CD4-positive, CD25-positive, alpha-beta regulatory T cell (primary cell): ENCODE measurements at regions not wholly inside any gene's neighbourhood (a gene's known extent, or its start where the extent isn't known, plus 50 kb on each side); places are given as distances from the start of the nearest gene placed in this dataset.

Experiments
- ATAC-seq, 2 donors: fragments of 150-1000 bp; cut with Tn5 transposase; one replicate each; pipeline ENCODE4 v1.10.0; 2021; ENCODE audit warnings: low read depth in 2 of 2, moderate number of reproducible peaks in 2 of 2, moderate library complexity in 1 of 2
- DNase-seq, 3 donors: peaks; one replicate each; pipeline versions ENCODE4 v3.0.0 to v3.0.0-alpha.2; 2012 to 2022; ENCODE audit warnings: mixed read lengths in 1 of 3
- H3K27ac ChIP-seq: one replicate; pipeline ENCODE4 v1.7.0; 2013; ENCODE audit warnings: mild to moderate bottlenecking, low read length; ENCODE audit not compliant: insufficient read depth, poor library complexity, severe bottlenecking
- H3K27me3 ChIP-seq: one replicate; pipeline ENCODE4 v1.7.0; 2013; ENCODE audit warnings: low read length; ENCODE audit not compliant: control insufficient read depth, insufficient read depth
- H3K36me3 ChIP-seq: one replicate; pipeline ENCODE4 v1.7.0; 2013; ENCODE audit warnings: mild to moderate bottlenecking, low read length, moderate library complexity; ENCODE audit not compliant: control insufficient read depth, insufficient read depth
- H3K4me1 ChIP-seq: 2 replicates; pipeline ENCODE4 v1.7.0; 2013; ENCODE audit warnings: mild to moderate bottlenecking, low read length; ENCODE audit not compliant: insufficient read depth, control insufficient read depth, poor library complexity, severe bottlenecking
- H3K4me3 ChIP-seq: one replicate; pipeline ENCODE4 v1.7.0; 2013; ENCODE audit warnings: low read depth, mild to moderate bottlenecking, low read length, moderate library complexity
- H3K9me3 ChIP-seq, 2 experiments: 1 replicate in 1 of 2; 2 replicates in 1 of 2; pipeline ENCODE4 v1.7.0; 2013; ENCODE audit warnings: low read length in 2 of 2, mild to moderate bottlenecking in 1 of 2, moderate library complexity in 1 of 2; ENCODE audit not compliant: control insufficient read depth in 2 of 2
- H3K27ac Mint-ChIP-seq, 3 donors: one replicate each; pipeline ENCODE4 v1.8.0; 2020 to 2022; ENCODE audit warnings: mild to moderate bottlenecking in 3 of 3, mixed read lengths in 3 of 3, moderate library complexity in 2 of 3
- H3K27me3 Mint-ChIP-seq: one replicate; pipeline ENCODE4 v1.8.0; 2022; ENCODE audit warnings: mild to moderate bottlenecking, mixed read lengths
- H3K36me3 Mint-ChIP-seq: one replicate; pipeline ENCODE4 v1.8.0; 2020; ENCODE audit warnings: mixed read lengths
- H3K4me1 Mint-ChIP-seq, 4 donors: one replicate each; pipeline ENCODE4 v1.8.0; 2020 to 2022; ENCODE audit warnings: mixed read lengths in 4 of 4, mild to moderate bottlenecking in 1 of 4
- H3K4me3 Mint-ChIP-seq, 4 donors: one replicate each; pipeline ENCODE4 v1.8.0; 2020 to 2022; ENCODE audit warnings: mild to moderate bottlenecking in 4 of 4, mixed read lengths in 4 of 4, moderate library complexity in 3 of 4
- H3K9me3 Mint-ChIP-seq, 7 donors: one replicate each; pipeline ENCODE4 v1.8.0; 2020 to 2022; ENCODE audit warnings: mixed read lengths in 7 of 7, mild to moderate bottlenecking in 3 of 7, moderate library complexity in 2 of 7

GRCh38 chr18:68623342-68623741 is 91.6 kb downstream of the TMX3 start:
- H3K27me3 Mint-ChIP-seq = no peaks in the 10 kb centered on the region
- Histone ChIP-seq H3K4me3 (no peak overlapping the region), H3K27me3 (no peaks in the 10 kb centered on the region), H3K27ac (no peak overlapping the region), H3K4me1 (no peaks in the 10 kb centered on the region), H3K36me3 (no peaks in the 10 kb centered on the region), H3K9me3 (no peaks in the 10 kb centered on the region)
- ATAC-seq (no peak), DNase-seq (peak in 1 of 3 donors; percentile 44)
- no peaks in the 10 kb centered on the region for H3K4me1 Mint-ChIP-seq
- H3K9me3 Mint-ChIP-seq = peaks cover 0 to 2% (median 0%) of the 10 kb centered on the region in 7 donors
- no peak overlapping the region for H3K4me3 Mint-ChIP-seq
- no peaks in the 10 kb centered on the region for H3K36me3 Mint-ChIP-seq
- no peak overlapping the region for H3K27ac Mint-ChIP-seq

- H3K4me1 Mint-ChIP-seq = no peaks in the 10 kb centered on the region
- Histone ChIP-seq H3K27me3 (no peaks in the 10 kb centered on the region), H3K9me3 (no peaks in the 10 kb centered on the region), H3K4me1 (no peaks in the 10 kb centered on the region), H3K36me3 (no peaks in the 10 kb centered on the region), H3K4me3 (no peak overlapping the region), H3K27ac (no peak overlapping the region)
- H3K9me3 Mint-ChIP-seq = peaks cover 0 to 1% (median 0%) of the 10 kb centered on the region in 7 donors
- no peaks in the 10 kb centered on the region for H3K27me3 Mint-ChIP-seq
- no peak overlapping the region for H3K27ac Mint-ChIP-seq
- no peaks in the 10 kb centered on the region for H3K36me3 Mint-ChIP-seq
- no peak overlapping the region for H3K4me3 Mint-ChIP-seq
- ATAC-seq = no peak
- DNase-seq = no peak
Measured at GRCh38 chr18:68611311-68611710, 103.6 kb downstream of the TMX3 start.

DNA sequence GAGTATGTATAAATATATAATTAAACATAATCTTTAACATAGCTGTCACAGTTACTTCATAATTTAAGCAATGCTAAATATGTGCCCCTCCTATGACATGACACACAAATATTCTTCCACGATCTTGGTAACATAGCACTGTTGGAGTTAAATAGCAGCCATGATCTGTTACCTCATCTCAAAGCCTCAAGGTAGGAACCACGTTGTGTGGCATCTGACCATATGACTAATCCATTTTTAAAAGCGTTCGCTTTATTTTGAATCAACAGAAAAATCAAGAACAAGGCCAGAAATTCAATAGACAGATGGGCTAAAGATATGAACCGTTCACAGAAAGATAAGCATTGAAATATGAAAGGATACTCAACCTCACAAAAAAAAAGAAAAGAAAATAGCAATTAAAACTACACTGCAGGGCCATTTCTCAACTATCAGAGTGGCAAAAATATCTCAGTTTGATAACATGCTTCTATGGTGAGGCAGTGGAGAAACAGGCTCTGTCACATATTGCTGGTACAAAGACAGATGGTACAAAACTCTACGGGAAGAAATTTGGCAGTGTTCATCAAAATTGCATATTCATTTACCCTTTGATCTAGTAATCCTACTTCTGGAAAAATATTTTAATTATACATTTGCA is 105.9 kb downstream of the TMX3 start:
- DNase-seq (no peak), ATAC-seq (no peak)
- Histone ChIP-seq H3K27ac (no peak overlapping the region), H3K27me3 (no peaks in the 10 kb centered on the region), H3K9me3 (no peaks in the 10 kb centered on the region), H3K4me1 (no peaks in the 10 kb centered on the region), H3K4me3 (no peak overlapping the region), H3K36me3 (no peaks in the 10 kb centered on the region)
- H3K27ac Mint-ChIP-seq = no peak overlapping the region
- peaks cover 0 to 1% (median 0%) of the 10 kb centered on the region in 7 donors for H3K9me3 Mint-ChIP-seq
- no peaks in the 10 kb centered on the region for H3K4me1 Mint-ChIP-seq
- H3K27me3 Mint-ChIP-seq = no peaks in the 10 kb centered on the region
- H3K4me3 Mint-ChIP-seq = no peak overlapping the region
- H3K36me3 Mint-ChIP-seq = no peaks in the 10 kb centered on the region

GRCh38 chr18:68607852-68608251 is 107.1 kb downstream of the TMX3 start:
- Histone ChIP-seq H3K27ac (no peak overlapping the region), H3K9me3 (no peaks in the 10 kb centered on the region), H3K27me3 (no peaks in the 10 kb centered on the region), H3K4me1 (no peaks in the 10 kb centered on the region), H3K36me3 (no peaks in the 10 kb centered on the region), H3K4me3 (no peak overlapping the region)
- no peak for ATAC-seq
- H3K27ac Mint-ChIP-seq = no peak overlapping the region
- H3K27me3 Mint-ChIP-seq = peaks cover 6% of the 10 kb centered on the region
- H3K4me1 Mint-ChIP-seq = no peaks in the 10 kb centered on the region
- no peaks in the 10 kb centered on the region for H3K36me3 Mint-ChIP-seq
- H3K9me3 Mint-ChIP-seq = peaks cover 0 to 2% (median 0%) of the 10 kb centered on the region in 7 donors
- no peak for DNase-seq
- H3K4me3 Mint-ChIP-seq = no peak overlapping the region

DNA sequence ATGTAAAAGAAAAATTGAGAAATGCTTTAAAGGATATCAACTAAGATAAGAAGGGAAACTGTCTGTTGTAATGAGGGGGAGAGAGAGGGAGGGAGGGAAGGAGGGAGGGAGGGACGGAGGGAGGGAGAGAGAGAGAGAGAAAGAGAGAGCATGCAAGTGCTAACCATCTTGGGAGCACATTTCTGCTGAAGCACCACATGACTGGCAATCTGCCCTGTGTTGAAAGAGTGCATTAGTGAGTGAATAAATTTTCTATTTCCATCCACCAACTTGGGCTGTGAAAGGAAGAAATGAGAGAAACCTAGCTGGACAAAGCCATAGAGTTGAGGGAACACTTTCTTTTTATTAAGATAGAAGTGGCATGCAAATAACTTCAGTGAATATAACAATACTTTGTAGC is 110.7 kb downstream of the TMX3 start:
- Histone ChIP-seq H3K4me3 (no peak overlapping the region), H3K9me3 (no peaks in the 10 kb centered on the region), H3K27ac (no peak overlapping the region), H3K4me1 (no peaks in the 10 kb centered on the region), H3K36me3 (no peaks in the 10 kb centered on the region), H3K27me3 (no peaks in the 10 kb centered on the region)
- Mint-ChIP-seq H3K4me1 (no peaks in the 10 kb centered on the region), H3K27me3 (peaks cover 6% of the 10 kb centered on the region), H3K27ac (no peak overlapping the region), H3K36me3 (no peaks in the 10 kb centered on the region), H3K4me3 (no peak overlapping the region), H3K9me3 (peaks cover 0 to 2% (median 0%) of the 10 kb centered on the region in 7 donors)
- ATAC-seq (no peak), DNase-seq (no peak)

DNA sequence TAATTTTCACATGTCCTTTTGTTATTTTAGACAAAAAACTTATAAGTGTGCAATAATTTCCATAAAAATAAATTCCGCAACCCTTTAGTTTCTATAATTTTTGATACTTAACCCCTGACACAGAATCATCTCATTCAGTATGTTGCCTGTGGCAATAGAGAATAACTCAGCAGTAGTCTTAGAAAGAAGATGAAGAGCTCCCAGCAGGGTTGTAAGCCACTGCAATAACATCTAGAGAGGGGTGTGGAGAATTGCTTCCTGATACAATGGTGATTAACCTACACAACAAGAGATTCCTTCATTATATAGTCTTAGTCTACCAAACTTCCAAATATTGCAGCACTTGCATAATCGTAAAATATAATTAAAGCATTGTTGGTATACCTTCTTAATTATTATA is 118.9 kb downstream of the TMX3 start:
- no peak for ATAC-seq
- DNase-seq = no peak
- Histone ChIP-seq H3K9me3 (no peaks in the 10 kb centered on the region), H3K4me1 (no peaks in the 10 kb centered on the region), H3K4me3 (no peak overlapping the region), H3K36me3 (no peaks in the 10 kb centered on the region), H3K27me3 (no peaks in the 10 kb centered on the region), H3K27ac (no peak overlapping the region)
- no peak overlapping the region for H3K4me3 Mint-ChIP-seq
- H3K4me1 Mint-ChIP-seq = no peaks in the 10 kb centered on the region
- no peaks in the 10 kb centered on the region for H3K36me3 Mint-ChIP-seq
- no peak overlapping the region for H3K27ac Mint-ChIP-seq
- no peaks in the 10 kb centered on the region for H3K27me3 Mint-ChIP-seq
- no peaks in the 10 kb centered on the region for H3K9me3 Mint-ChIP-seq

GRCh38 chr18:68588169-68588568 is 126.7 kb downstream of the TMX3 start:
- H3K9me3 ChIP-seq = no peaks in the 10 kb centered on the region
- Mint-ChIP-seq H3K27ac (no peak overlapping the region), H3K9me3 (peaks cover 0 to 3% (median 0%) of the 10 kb centered on the region in 7 donors), H3K27me3 (no peaks in the 10 kb centered on the region), H3K4me3 (no peak overlapping the region), H3K36me3 (no peaks in the 10 kb centered on the region), H3K4me1 (no peaks in the 10 kb centered on the region)
- DNase-seq (no peak), ATAC-seq (no peak)
- H3K27ac ChIP-seq = no peak overlapping the region
- no peak overlapping the region for H3K4me3 ChIP-seq
- no peaks in the 10 kb centered on the region for H3K36me3 ChIP-seq
- no peaks in the 10 kb centered on the region for H3K4me1 ChIP-seq
- H3K27me3 ChIP-seq = no peaks in the 10 kb centered on the region

GRCh38 chr18:68583685-68584084 is 131.2 kb downstream of the TMX3 start:
- H3K9me3 ChIP-seq = no peaks in the 10 kb centered on the region
- Mint-ChIP-seq H3K27me3 (no peaks in the 10 kb centered on the region), H3K4me1 (no peaks in the 10 kb centered on the region), H3K4me3 (no peak overlapping the region), H3K27ac (no peak overlapping the region), H3K36me3 (no peaks in the 10 kb centered on the region), H3K9me3 (peaks cover 0 to 5% (median 0%) of the 10 kb centered on the region in 7 donors)
- DNase-seq = no peak
- no peak for ATAC-seq
- H3K36me3 ChIP-seq = no peaks in the 10 kb centered on the region
- no peak overlapping the region for H3K27ac ChIP-seq
- H3K27me3 ChIP-seq = no peaks in the 10 kb centered on the region
- H3K4me1 ChIP-seq = no peaks in the 10 kb centered on the region
- no peak overlapping the region for H3K4me3 ChIP-seq
